A673 (cell line): ENCODE measurements at regions not wholly inside any gene's neighbourhood (a gene's known extent, or its start where the extent isn't known, plus 50 kb on each side); places are given as distances from the start of the nearest gene placed in this dataset.

Experiments
- BruUV-seq: library from RNA; stranded (reverse); fragments of 400-500 nt; replicated peaks from 2 replicates; lab custom pipeline; 2021; lab: Mats Ljungman, UMichigan
- CTCF ChIA-PET: fragments of 300-600 bp; sonication (Branson Sonifier 250); formaldehyde crosslinking; loops from one replicate; lab custom pipeline; 2022; ENCODE audit warnings: antibody characterized with exemption; lab: Charles Lee
- POLR2A ChIA-PET: fragments of 300-600 bp; sonication (Branson Sonifier 250); formaldehyde crosslinking; loops from one replicate; lab custom pipeline; 2022; ENCODE audit warnings: antibody characterized with exemption; ENCODE audit not compliant: low non-redundant PET; lab: Charles Lee
- DNase-seq: peaks from one replicate; pipeline ENCODE4 v3.0.0-alpha.2; 2015; ENCODE audit warnings: low spot score
- H3K27ac ChIP-seq: fragments of 200-600 bp; sonication (generic); 2 replicates; pipeline ENCODE4 v1.5.1; 2016; ENCODE audit warnings: mixed run types, low read depth, mild to moderate bottlenecking, mixed read lengths, antibody characterized with exemption, low read length; ENCODE audit not compliant: poor library complexity, severe bottlenecking
- H3K27me3 ChIP-seq: fragments of 200-600 bp; sonication (generic); replicated peaks from 2 replicates; pipeline ENCODE4 v1.6.1; 2017; ENCODE audit warnings: mixed run types, low read depth, mild to moderate bottlenecking, mixed read lengths, antibody characterized with exemption, low read length; ENCODE audit not compliant: insufficient read depth, poor library complexity
- H3K36me3 ChIP-seq: fragments of 200-600 bp; sonication (generic); 2 replicates; pipeline ENCODE4 v1.6.1; 2016; ENCODE audit warnings: mixed run types, mild to moderate bottlenecking, mixed read lengths, antibody characterized with exemption, low read length; ENCODE audit not compliant: insufficient read depth, poor library complexity, severe bottlenecking
- H3K4me1 ChIP-seq: fragments of 200-600 bp; sonication (generic); 2 replicates; pipeline ENCODE4 v1.6.1; 2017; ENCODE audit warnings: mixed run types, mild to moderate bottlenecking, mixed read lengths, antibody characterized with exemption, low read length; ENCODE audit not compliant: insufficient read depth, poor library complexity, severe bottlenecking
- H3K4me3 ChIP-seq: fragments of 200-600 bp; sonication (generic); 2 replicates; pipeline ENCODE4 v1.5.1; 2016; ENCODE audit warnings: low read depth, mixed run types, mild to moderate bottlenecking, mixed read lengths, low read length; ENCODE audit not compliant: poor library complexity, severe bottlenecking
- H3K9me3 ChIP-seq: fragments of 200-600 bp; sonication (generic); 2 replicates; pipeline ENCODE4 v1.6.1; 2016; ENCODE audit warnings: mixed run types, low read depth, mild to moderate bottlenecking, mixed read lengths, antibody characterized with exemption, low read length; ENCODE audit not compliant: poor library complexity, severe bottlenecking
- EZH2 ChIP-seq: fragments of 200-600 bp; sonication (generic); IDR thresholded peaks from 2 replicates; pipeline ENCODE4 v1.6.1; 2017; ENCODE audit warnings: borderline replicate concordance, low read depth, mild to moderate bottlenecking, mixed read lengths, antibody characterized with exemption, low read length; ENCODE audit not compliant: poor library complexity, severe bottlenecking
- intact Hi-C: fragments of 100-400 bp; cut with micrococcal nuclease; formaldehyde crosslinking; loops from one replicate; pipeline ENCODE4 v1.10.0; 2022; ENCODE audit not compliant: unreplicated experiment
- TF ChIP-seq, protein P1 (sequence below): fragments of 300-800, 200-600 bp; sonication (generic); conservative IDR thresholded peaks from 2 replicates; pipeline ENCODE4 v1.5.1; 2017; ENCODE audit warnings: low read depth, mild to moderate bottlenecking, antibody characterized with exemption, low read length, moderate library complexity, mixed read lengths

- H3K4me1 ChIP-seq: no peaks in the 10 kb centered on the region
- BruUV-seq: no TSS peak
- no peaks in the 10 kb centered on the region for H3K9me3 ChIP-seq
- ChIA-PET POLR2A (no interaction called here), CTCF (no interaction called here)
- no peak overlapping the region for H3K4me3 ChIP-seq
- intact Hi-C loops: no loop called here
- DNase-seq: no peak
- no peaks in the 10 kb centered on the region for H3K36me3 ChIP-seq
- H3K27me3 ChIP-seq: peaks cover 25% of the 10 kb centered on the region
- no peak for TF ChIP-seq EZH2
- no peak overlapping the region for H3K27ac ChIP-seq
Observed at GRCh38 chr16:77551357-77551756, 116.5 kb upstream of the ADAMTS18 start.

- DNase-seq: no peak
- H3K9me3 ChIP-seq: no peaks in the 10 kb centered on the region
- intact Hi-C loops: no loop called here
- peaks cover 35% of the 10 kb centered on the region for H3K27me3 ChIP-seq
- no peaks in the 10 kb centered on the region for H3K36me3 ChIP-seq
- CTCF ChIA-PET: no interaction called here
- no peak overlapping the region for H3K27ac ChIP-seq
- BruUV-seq: no TSS peak
- no peaks in the 10 kb centered on the region for H3K4me1 ChIP-seq
- TF ChIP-seq, protein P1, sequence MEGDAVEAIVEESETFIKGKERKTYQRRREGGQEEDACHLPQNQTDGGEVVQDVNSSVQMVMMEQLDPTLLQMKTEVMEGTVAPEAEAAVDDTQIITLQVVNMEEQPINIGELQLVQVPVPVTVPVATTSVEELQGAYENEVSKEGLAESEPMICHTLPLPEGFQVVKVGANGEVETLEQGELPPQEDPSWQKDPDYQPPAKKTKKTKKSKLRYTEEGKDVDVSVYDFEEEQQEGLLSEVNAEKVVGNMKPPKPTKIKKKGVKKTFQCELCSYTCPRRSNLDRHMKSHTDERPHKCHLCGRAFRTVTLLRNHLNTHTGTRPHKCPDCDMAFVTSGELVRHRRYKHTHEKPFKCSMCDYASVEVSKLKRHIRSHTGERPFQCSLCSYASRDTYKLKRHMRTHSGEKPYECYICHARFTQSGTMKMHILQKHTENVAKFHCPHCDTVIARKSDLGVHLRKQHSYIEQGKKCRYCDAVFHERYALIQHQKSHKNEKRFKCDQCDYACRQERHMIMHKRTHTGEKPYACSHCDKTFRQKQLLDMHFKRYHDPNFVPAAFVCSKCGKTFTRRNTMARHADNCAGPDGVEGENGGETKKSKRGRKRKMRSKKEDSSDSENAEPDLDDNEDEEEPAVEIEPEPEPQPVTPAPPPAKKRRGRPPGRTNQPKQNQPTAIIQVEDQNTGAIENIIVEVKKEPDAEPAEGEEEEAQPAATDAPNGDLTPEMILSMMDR: no peak
- TF ChIP-seq EZH2: no peak
- no peak overlapping the region for H3K4me3 ChIP-seq
- POLR2A ChIA-PET: no interaction called here
Observed at GRCh38 chr16:77553130-77553529, 118.3 kb upstream of the ADAMTS18 start.

DNA sequence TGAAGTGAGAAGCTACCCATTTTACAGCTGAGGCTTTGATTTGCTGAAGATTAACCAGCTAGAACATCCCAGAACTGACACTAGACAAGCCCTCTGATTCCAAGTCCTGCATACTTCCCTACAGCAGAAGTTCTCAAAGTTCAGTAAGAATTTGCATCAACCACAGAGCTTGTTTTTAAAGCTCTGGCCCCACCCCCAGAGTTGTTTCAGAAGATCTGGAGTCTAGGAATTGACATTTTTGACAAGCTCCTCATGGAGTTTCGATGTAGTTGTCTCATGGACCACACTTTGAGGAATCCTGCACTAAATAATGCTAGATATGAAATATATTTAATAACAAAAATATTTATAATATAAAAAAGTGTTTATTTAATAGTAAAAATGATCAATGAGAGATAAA lies 120.3 kb upstream of the ADAMTS18 start:
- ChIA-PET CTCF (interaction anchor here (0.6 kb wide), 1 partner anchor 79 kb away, joined by 8 read pairs; no protein-coding TSS in a partner anchor), POLR2A (no interaction called here)
- Histone ChIP-seq H3K27ac (no peak overlapping the region), H3K27me3 (peaks cover 35% of the 10 kb centered on the region), H3K9me3 (no peaks in the 10 kb centered on the region), H3K4me1 (no peaks in the 10 kb centered on the region), H3K36me3 (no peaks in the 10 kb centered on the region), H3K4me3 (no peak overlapping the region)
- no peak for DNase-seq
- no peak for TF ChIP-seq EZH2
- TF ChIP-seq, protein P1: no peak
- no TSS peak for BruUV-seq
- intact Hi-C loops: no loop called here

GRCh38 chr16:77555791-77556190 lies 121.0 kb upstream of the ADAMTS18 start:
- BruUV-seq: no TSS peak
- H3K36me3 ChIP-seq: no peaks in the 10 kb centered on the region
- ChIA-PET CTCF (no interaction called here), POLR2A (no interaction called here)
- intact Hi-C loops: no loop called here
- peaks cover 38% of the 10 kb centered on the region for H3K27me3 ChIP-seq
- TF ChIP-seq EZH2: no peak
- TF ChIP-seq, protein P1: no peak
- no peak for DNase-seq
- no peak overlapping the region for H3K27ac ChIP-seq
- H3K4me3 ChIP-seq: no peak overlapping the region
- no peaks in the 10 kb centered on the region for H3K9me3 ChIP-seq
- no peaks in the 10 kb centered on the region for H3K4me1 ChIP-seq
